ENCODE measurements at regions not wholly inside any gene's neighbourhood (a gene's known extent, or its start where the extent isn't known, plus 50 kb on each side); places are given as distances from the start of the nearest gene placed in this dataset.
"Not testable (repeated sequence)": the region's sequence is repeated elsewhere in the genome, so short reads cannot be mapped to it uniquely, and the experiment has no call there.

- no peak overlapping the region for H3K4me2 ChIP-seq (ENCODE audit: extremely low read depth, insufficient read depth, low read length)
- H4K20me1 ChIP-seq (ENCODE audit: control insufficient read depth, extremely low read depth, insufficient read depth, low read length): no peaks in the 10 kb centered on the region
- no peaks in the 10 kb centered on the region for H3K36me3 ChIP-seq (ENCODE audit: control insufficient read depth, insufficient read depth, low read length)
- no peaks in the 10 kb centered on the region for H3K4me1 ChIP-seq (ENCODE audit: control insufficient read depth, extremely low read depth, insufficient read depth, low read length)
- DNase-seq (ENCODE audit: low read depth in 2 of 2): no peak
- no peaks in the 10 kb centered on the region for H3K79me2 ChIP-seq (ENCODE audit: control insufficient read depth, insufficient read depth, low read length)
- no peak overlapping the region for H2AFZ ChIP-seq (ENCODE audit: low read length)
- H3K9ac ChIP-seq (ENCODE audit: insufficient read depth, low read length): no peak overlapping the region
- TF ChIP-seq EZH2 (IDR thresholded peaks at IDR 0.05; ENCODE audit: low read length, missing control alignments): no peak
- TF ChIP-seq CTCF (conservative IDR thresholded peaks at IDR 0.05 in 1 of 2, IDR thresholded peaks at IDR 0.05 in 1 of 2; ENCODE audit: low read depth in 1 of 2, low read length in 2 of 2): no peak
- peaks cover 2% of the 10 kb centered on the region for H3K27me3 ChIP-seq (ENCODE audit: control insufficient read depth, insufficient read depth, low read length)
- no peak overlapping the region for H3K4me3 ChIP-seq (replicated peaks in 1 of 4; ENCODE audit: control extremely low read depth in 1 of 4, insufficient read depth in 1 of 4, low read depth in 3 of 4, low read length in 4 of 4)
- H3K9me3 ChIP-seq (ENCODE audit: control insufficient read depth, insufficient read depth, low read depth, low read length): no peaks in the 10 kb centered on the region
- no peak overlapping the region for H3K27ac ChIP-seq (ENCODE audit: insufficient read depth, low read length)
These were observed 69.8 kb upstream of the ADRA1D start for GRCh38 chr20:4318891-4319290.

- H3K9ac ChIP-seq (ENCODE audit: insufficient read depth, low read length); H3K27me3 ChIP-seq (ENCODE audit: control insufficient read depth, insufficient read depth, low read length); DNase-seq (ENCODE audit: low read depth in 2 of 2); H3K4me2 ChIP-seq (ENCODE audit: extremely low read depth, insufficient read depth, low read length); H3K4me3 ChIP-seq (replicated peaks in 1 of 4; ENCODE audit: control extremely low read depth in 1 of 4, insufficient read depth in 1 of 4, low read depth in 3 of 4, low read length in 4 of 4); H3K36me3 ChIP-seq (ENCODE audit: control insufficient read depth, insufficient read depth, low read length); H3K27ac ChIP-seq (ENCODE audit: insufficient read depth, low read length); H2AFZ ChIP-seq (ENCODE audit: low read length); H3K4me1 ChIP-seq (ENCODE audit: control insufficient read depth, extremely low read depth, insufficient read depth, low read length); H3K9me3 ChIP-seq (ENCODE audit: control insufficient read depth, insufficient read depth, low read depth, low read length); H4K20me1 ChIP-seq (ENCODE audit: control insufficient read depth, extremely low read depth, insufficient read depth, low read length); H3K79me2 ChIP-seq (ENCODE audit: control insufficient read depth, insufficient read depth, low read length): not testable (repeated sequence)
These were observed 61.5 kb upstream of the ADRA1D start for GRCh38 chr20:4310616-4311015.

- H3K9me3 ChIP-seq (ENCODE audit: control insufficient read depth, insufficient read depth, low read depth, low read length): no peaks in the 10 kb centered on the region
- H3K79me2 ChIP-seq (ENCODE audit: control insufficient read depth, insufficient read depth, low read length): no peaks in the 10 kb centered on the region
- H3K36me3 ChIP-seq (ENCODE audit: control insufficient read depth, insufficient read depth, low read length): no peaks in the 10 kb centered on the region
- no peak overlapping the region for H2AFZ ChIP-seq (ENCODE audit: low read length)
- no peak overlapping the region for H3K9ac ChIP-seq (ENCODE audit: insufficient read depth, low read length)
- no peak overlapping the region for H3K4me3 ChIP-seq (replicated peaks in 1 of 4; ENCODE audit: control extremely low read depth in 1 of 4, insufficient read depth in 1 of 4, low read depth in 3 of 4, low read length in 4 of 4)
- TF ChIP-seq EZH2 (IDR thresholded peaks at IDR 0.05; ENCODE audit: low read length, missing control alignments): no peak
- no peak for TF ChIP-seq CTCF (conservative IDR thresholded peaks at IDR 0.05 in 1 of 2, IDR thresholded peaks at IDR 0.05 in 1 of 2; ENCODE audit: low read depth in 1 of 2, low read length in 2 of 2)
- H4K20me1 ChIP-seq (ENCODE audit: control insufficient read depth, extremely low read depth, insufficient read depth, low read length): no peaks in the 10 kb centered on the region
- peaks cover 3% of the 10 kb centered on the region for H3K27me3 ChIP-seq (ENCODE audit: control insufficient read depth, insufficient read depth, low read length)
- H3K27ac ChIP-seq (ENCODE audit: insufficient read depth, low read length): no peak overlapping the region
- H3K4me2 ChIP-seq (ENCODE audit: extremely low read depth, insufficient read depth, low read length): no peak overlapping the region
- no peak for DNase-seq (ENCODE audit: low read depth in 2 of 2)
- H3K4me1 ChIP-seq (ENCODE audit: control insufficient read depth, extremely low read depth, insufficient read depth, low read length): peaks cover 6% of the 10 kb centered on the region
These were observed 57.1 kb upstream of the ADRA1D start for GRCh38 chr20:4306206-4306605.

Measured in fibroblast of lung (primary cell).